H9 (cell line): ENCODE measurements at regions not wholly inside any gene's neighbourhood (a gene's known extent, or its start where the extent isn't known, plus 50 kb on each side); places are given as distances from the start of the nearest gene placed in this dataset.

Experiments used
- DNase-seq: peaks from one replicate; pipeline ENCODE4 v3.0.0-alpha.2; 2017
- H2AFZ ChIP-seq: one replicate; pipeline ENCODE4 v1.6.1; 2013; ENCODE audit warnings: mild to moderate bottlenecking, low read length, control low read depth, moderate library complexity
- H2AK5ac ChIP-seq: 2 replicates; pipeline ENCODE4 v1.6.1; 2013; ENCODE audit warnings: low read length, control low read depth, mixed read lengths; ENCODE audit not compliant: insufficient read length
- H2BK120ac ChIP-seq: one replicate; pipeline ENCODE4 v1.6.1; 2013; ENCODE audit warnings: low read depth, mild to moderate bottlenecking, low read length, control low read depth, inconsistent platforms; ENCODE audit not compliant: poor library complexity, severe bottlenecking
- H2BK12ac ChIP-seq: 2 replicates; pipeline ENCODE4 v1.6.1; 2013; ENCODE audit warnings: low read length, control low read depth, mixed read lengths, low read depth; ENCODE audit not compliant: insufficient read length
- H2BK15ac ChIP-seq: 2 replicates; pipeline ENCODE4 v1.6.1; 2013; ENCODE audit warnings: low read depth, low read length, control low read depth
- H2BK20ac ChIP-seq: one replicate; pipeline ENCODE4 v1.6.1; 2013; ENCODE audit warnings: low read depth, mild to moderate bottlenecking, low read length, control low read depth, inconsistent platforms; ENCODE audit not compliant: poor library complexity, severe bottlenecking
- H2BK5ac ChIP-seq: 2 replicates; pipeline ENCODE4 v1.6.1; 2013; ENCODE audit warnings: low read length, control low read depth, mixed read lengths; ENCODE audit not compliant: insufficient read length
- H3K14ac ChIP-seq: 2 replicates; pipeline ENCODE4 v1.6.1; 2013; ENCODE audit warnings: low read length, control low read depth; ENCODE audit not compliant: insufficient read depth
- H3K18ac ChIP-seq: 2 replicates; pipeline ENCODE4 v1.6.1; 2013; ENCODE audit warnings: low read depth, mild to moderate bottlenecking, mixed read lengths, low read length, control low read depth; ENCODE audit not compliant: insufficient read length
- H3K23ac ChIP-seq: 2 replicates; pipeline ENCODE4 v1.6.1; 2013; ENCODE audit warnings: low read length, control low read depth, mixed read lengths, low read depth; ENCODE audit not compliant: insufficient read length
- H3K23me2 ChIP-seq: 2 replicates; pipeline ENCODE4 v1.6.1; 2013; ENCODE audit warnings: low read depth, mild to moderate bottlenecking, mixed read lengths, low read length, control low read depth; ENCODE audit not compliant: insufficient read length, poor library complexity, severe bottlenecking
- H3K27ac ChIP-seq: 2 replicates; pipeline ENCODE4 v1.5.1; 2013; ENCODE audit warnings: low read length, control low read depth, mixed read lengths, low read depth; ENCODE audit not compliant: insufficient read length
- H3K27me3 ChIP-seq: 2 replicates; pipeline ENCODE4 v1.6.1; 2013; ENCODE audit warnings: low read length, control low read depth, inconsistent platforms; ENCODE audit not compliant: insufficient read depth
- H3K4ac ChIP-seq: 2 replicates; pipeline ENCODE4 v1.6.1; 2013; ENCODE audit warnings: low read depth, mild to moderate bottlenecking, control low read depth, inconsistent platforms, low read length, moderate library complexity
- H3K4me1 ChIP-seq: 2 replicates; pipeline ENCODE4 v1.6.1; 2013; ENCODE audit warnings: low read length, control low read depth, inconsistent platforms; ENCODE audit not compliant: insufficient read depth
- H3K4me2 ChIP-seq: 2 replicates; pipeline ENCODE4 v1.6.1; 2013; ENCODE audit warnings: low read length, control low read depth, mixed read lengths; ENCODE audit not compliant: insufficient read length, insufficient read depth
- H3K56ac ChIP-seq: 2 replicates; pipeline ENCODE4 v1.6.1; 2013; ENCODE audit warnings: low read depth, mild to moderate bottlenecking, mixed read lengths, low read length, control low read depth; ENCODE audit not compliant: insufficient read length
- H3K79me1 ChIP-seq: 2 replicates; pipeline ENCODE4 v1.6.1; 2013; ENCODE audit warnings: low read depth, mild to moderate bottlenecking, moderate library complexity, low read length, control low read depth, inconsistent platforms; ENCODE audit not compliant: insufficient read depth, poor library complexity, severe bottlenecking
- H3K79me2 ChIP-seq: 2 replicates; pipeline ENCODE4 v1.6.1; 2013; ENCODE audit warnings: low read length, control low read depth, inconsistent platforms; ENCODE audit not compliant: insufficient read depth
- H3K9ac ChIP-seq: 2 replicates; pipeline ENCODE4 v1.6.1; 2013; ENCODE audit warnings: low read length, control low read depth, mixed read lengths; ENCODE audit not compliant: insufficient read length; ENCODE audit errors: extremely low read depth
- H3K9me3 ChIP-seq: one replicate; pipeline ENCODE4 v1.6.1; 2013; ENCODE audit warnings: low read depth, low read length, inconsistent platforms; ENCODE audit not compliant: control insufficient read depth
- H3T11ph ChIP-seq: one replicate; pipeline ENCODE4 v1.6.1; 2013; ENCODE audit warnings: mild to moderate bottlenecking, low read length, control low read depth, inconsistent platforms
- H4K20me1 ChIP-seq: one replicate; pipeline ENCODE4 v1.6.1; 2013; ENCODE audit not compliant: control insufficient read depth, insufficient read length, insufficient read depth
- H4K5ac ChIP-seq: 2 replicates; pipeline ENCODE4 v1.6.1; 2013; ENCODE audit warnings: low read depth, mild to moderate bottlenecking, mixed read lengths, low read length, control low read depth; ENCODE audit not compliant: insufficient read length
- H4K8ac ChIP-seq: replicated peaks from 2 replicates; pipeline ENCODE4 v1.6.1; 2013; ENCODE audit warnings: low read length, control low read depth, mixed read lengths, low read depth; ENCODE audit not compliant: insufficient read length
- H4K91ac ChIP-seq: 2 replicates; pipeline ENCODE4 v1.6.1; 2013; ENCODE audit warnings: low read depth, mild to moderate bottlenecking, moderate library complexity, mixed read lengths, low read length, control low read depth; ENCODE audit not compliant: insufficient read length
- H3K27ac Mint-ChIP-seq, 3 experiments: 2 replicates in 2 of 3; 3 replicates in 1 of 3; pipeline ENCODE4 v1.8.0; 2020 to 2021; ENCODE audit warnings: mixed read lengths in 3 of 3, mild to moderate bottlenecking in 1 of 3, moderate library complexity in 1 of 3
- H3K27me3 Mint-ChIP-seq: 2 replicates; pipeline ENCODE4 v1.8.0; 2021; ENCODE audit warnings: low read depth, mild to moderate bottlenecking, moderate library complexity, mixed read lengths
- H3K36me3 Mint-ChIP-seq, 3 experiments: 2 replicates in 2 of 3; 3 replicates in 1 of 3; pipeline ENCODE4 v1.8.0; 2020 to 2021; ENCODE audit warnings: low read depth in 3 of 3, mixed read lengths in 3 of 3; ENCODE audit not compliant: insufficient read depth in 1 of 3
- H3K4me1 Mint-ChIP-seq, 2 experiments: 2 replicates each; pipeline ENCODE4 v1.8.0; 2020; ENCODE audit warnings: mixed read lengths in 2 of 2
- H3K4me3 Mint-ChIP-seq, 2 experiments: 2 replicates in 1 of 2; 3 replicates in 1 of 2; pipeline ENCODE4 v1.8.0; 2020 to 2021; ENCODE audit warnings: mild to moderate bottlenecking in 2 of 2, mixed read lengths in 2 of 2, moderate library complexity in 1 of 2
- H3K9me3 Mint-ChIP-seq, 2 experiments: 2 replicates in 1 of 2; 3 replicates in 1 of 2; pipeline ENCODE4 v1.8.0; 2020; ENCODE audit warnings: mild to moderate bottlenecking in 2 of 2, mixed read lengths in 2 of 2, moderate library complexity in 1 of 2
- CTCF ChIP-seq: fragments of 200-600 bp; sonication (generic); conservative IDR thresholded peaks from 3 replicates; pipeline ENCODE4 v1.8.0; 2021; ENCODE audit warnings: antibody characterized with exemption, mild to moderate bottlenecking
- WGBS: extraction: QIAGEN DNeasy Blood & Tissue Kit; methylation state at CpG from one replicate; pipeline ENCODE4 v1.1.7; 2013; ENCODE audit warnings: missing lambda C conversion rate, low lambda C conversion rate, mixed read lengths; ENCODE audit not compliant: insufficient read length; ENCODE audit errors: extremely low coverage; 5-methylcytosine and 5-hydroxymethylcytosine counted together

- H3K9me3 ChIP-seq: no peaks in the 10 kb centered on the region
- H3K4me1 Mint-ChIP-seq: peaks cover 6 to 9% of the 10 kb centered on the region in 2 experiments
- H3K56ac ChIP-seq: no peak overlapping the region
- H3K4ac ChIP-seq: no peak overlapping the region
- no peak for TF ChIP-seq CTCF
- H3K23me2 ChIP-seq: no peaks in the 10 kb centered on the region
- no peaks in the 10 kb centered on the region for H4K20me1 ChIP-seq
- no peak overlapping the region for H3K9ac ChIP-seq
- no peak overlapping the region for H2BK12ac ChIP-seq
- H3K27ac ChIP-seq: no peak overlapping the region
- no CpG with 5 or more reads among the region's 1 CpG for WGBS
- no peaks in the 10 kb centered on the region for H3K36me3 Mint-ChIP-seq
- H2BK15ac ChIP-seq: no peak overlapping the region
- H2BK120ac ChIP-seq: no peak overlapping the region
- no peak overlapping the region for H4K5ac ChIP-seq
- no peak overlapping the region for H4K8ac ChIP-seq
- no peak overlapping the region for H3K4me3 Mint-ChIP-seq
- no peaks in the 10 kb centered on the region for H3K4me1 ChIP-seq
- H3K9me3 Mint-ChIP-seq: no peaks in the 10 kb centered on the region; a peak in 1 of 5 replicates
- H3K23ac ChIP-seq: no peak overlapping the region
- H3T11ph ChIP-seq: no peak overlapping the region
- no peak overlapping the region; a peak in 2 of 7 replicates for H3K27ac Mint-ChIP-seq
- H2AFZ ChIP-seq: no peak overlapping the region
- no peak for DNase-seq
- no peak overlapping the region for H3K18ac ChIP-seq
- H3K79me2 ChIP-seq: no peaks in the 10 kb centered on the region
- no peaks in the 10 kb centered on the region for H3K27me3 Mint-ChIP-seq
- no peaks in the 10 kb centered on the region for H3K79me1 ChIP-seq
- H3K27me3 ChIP-seq: no peaks in the 10 kb centered on the region
- no peak overlapping the region for H2BK5ac ChIP-seq
- H4K91ac ChIP-seq: no peak overlapping the region
- H3K4me2 ChIP-seq: no peak overlapping the region
- no peak overlapping the region for H2BK20ac ChIP-seq
- no peak overlapping the region for H2AK5ac ChIP-seq
- H3K14ac ChIP-seq: no peak overlapping the region
Observed at GRCh38 chr13:84670245-84670644, 788.0 kb upstream of the SLITRK1 start.
